ENCODE measurements at regions not wholly inside any gene's neighbourhood (a gene's known extent, or its start where the extent isn't known, plus 50 kb on each side); places are given as distances from the start of the nearest gene placed in this dataset.

DNA sequence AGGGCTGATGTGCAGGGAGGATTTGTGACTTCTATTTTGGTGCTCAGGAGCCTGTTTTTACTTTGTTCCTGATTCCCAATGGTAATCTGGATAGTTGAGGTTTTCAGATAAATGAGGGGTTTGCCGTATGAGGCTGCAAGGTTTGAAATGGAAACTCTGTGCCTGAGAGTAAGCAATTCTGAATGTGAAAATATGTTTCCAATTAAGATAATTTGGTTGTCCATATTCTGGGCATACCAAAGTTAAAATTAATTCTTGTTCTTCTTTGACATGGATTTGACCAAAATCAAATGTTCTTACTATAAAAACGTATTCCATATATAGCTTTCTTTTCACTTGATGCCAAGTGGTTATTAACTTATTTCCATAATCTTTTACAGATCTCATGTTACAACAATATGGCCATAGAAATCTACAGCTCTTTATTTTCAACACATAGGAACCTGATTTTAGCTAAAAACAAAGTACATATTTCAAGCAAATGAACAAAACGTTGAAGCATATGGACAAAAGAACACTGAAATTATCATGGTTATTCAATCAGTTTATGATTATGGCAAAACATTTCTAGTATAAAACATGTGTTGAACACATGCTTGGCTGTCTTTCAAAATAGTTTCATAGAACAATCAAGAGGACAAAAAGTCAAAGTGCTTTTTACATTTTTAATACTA lies 63.4 kb upstream of the ARHGAP28 start:
- TF ChIP-seq CTCF (IDR thresholded peaks at IDR 0.05; ENCODE audit: insufficient read depth, low read depth, low read length), result no peak
- TF ChIP-seq EZH2 (IDR thresholded peaks at IDR 0.05; ENCODE audit: insufficient read depth, low read length), result no peak
